ENCODE measurements at regions not wholly inside any gene's neighbourhood (a gene's known extent, or its start where the extent isn't known, plus 50 kb on each side); places are given as distances from the start of the nearest gene placed in this dataset.

DNA sequence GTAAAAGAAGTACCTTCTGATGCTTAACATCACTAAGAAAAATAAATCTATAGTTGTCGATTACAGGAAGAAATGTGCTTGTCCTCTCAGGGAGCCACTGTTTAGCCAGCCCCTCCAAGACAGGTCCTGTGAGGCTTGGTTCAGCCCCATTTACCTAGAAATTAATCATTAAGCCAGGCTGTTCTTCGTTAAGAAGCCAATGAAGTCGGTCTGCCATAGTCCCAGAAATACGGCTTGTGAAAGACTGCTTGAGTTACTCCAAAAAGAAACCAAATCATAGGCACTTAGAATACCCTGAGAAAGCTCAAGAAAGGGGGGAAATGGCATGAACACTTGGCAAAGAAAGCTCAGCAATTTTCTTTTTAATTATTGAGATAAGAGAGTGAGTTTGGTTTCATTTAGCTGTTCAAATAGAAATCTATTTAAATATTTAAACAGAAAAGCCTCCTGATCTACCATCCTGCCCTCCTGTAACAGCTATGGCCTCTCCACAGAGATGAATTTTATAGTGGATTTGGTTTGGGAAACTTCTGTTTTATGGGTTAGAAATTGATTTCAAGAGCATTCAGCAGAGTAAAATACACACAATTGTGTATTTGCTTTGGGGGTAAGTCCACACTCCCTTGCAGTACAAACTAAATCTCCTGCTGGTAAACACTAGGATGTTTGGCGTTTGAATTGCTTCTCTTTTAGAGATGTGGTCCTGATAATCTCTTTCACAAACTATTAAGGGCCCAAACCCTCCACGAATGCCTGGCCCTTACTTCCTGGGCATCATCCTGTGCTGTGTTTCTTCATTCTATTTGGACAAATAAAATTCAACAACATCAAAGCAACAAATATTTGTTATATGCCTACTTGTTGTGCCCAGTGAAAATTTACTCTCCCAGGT, 234.4 kb downstream of the SEC23A start:
- TF ChIP-seq, protein P1, sequence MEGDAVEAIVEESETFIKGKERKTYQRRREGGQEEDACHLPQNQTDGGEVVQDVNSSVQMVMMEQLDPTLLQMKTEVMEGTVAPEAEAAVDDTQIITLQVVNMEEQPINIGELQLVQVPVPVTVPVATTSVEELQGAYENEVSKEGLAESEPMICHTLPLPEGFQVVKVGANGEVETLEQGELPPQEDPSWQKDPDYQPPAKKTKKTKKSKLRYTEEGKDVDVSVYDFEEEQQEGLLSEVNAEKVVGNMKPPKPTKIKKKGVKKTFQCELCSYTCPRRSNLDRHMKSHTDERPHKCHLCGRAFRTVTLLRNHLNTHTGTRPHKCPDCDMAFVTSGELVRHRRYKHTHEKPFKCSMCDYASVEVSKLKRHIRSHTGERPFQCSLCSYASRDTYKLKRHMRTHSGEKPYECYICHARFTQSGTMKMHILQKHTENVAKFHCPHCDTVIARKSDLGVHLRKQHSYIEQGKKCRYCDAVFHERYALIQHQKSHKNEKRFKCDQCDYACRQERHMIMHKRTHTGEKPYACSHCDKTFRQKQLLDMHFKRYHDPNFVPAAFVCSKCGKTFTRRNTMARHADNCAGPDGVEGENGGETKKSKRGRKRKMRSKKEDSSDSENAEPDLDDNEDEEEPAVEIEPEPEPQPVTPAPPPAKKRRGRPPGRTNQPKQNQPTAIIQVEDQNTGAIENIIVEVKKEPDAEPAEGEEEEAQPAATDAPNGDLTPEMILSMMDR (conservative IDR thresholded peaks at IDR 0.05; ENCODE audit: low read depth, low read length): no peak
- H3K4me3 ChIP-seq (ENCODE audit: low read depth, low read length): peak overlapping the region; percentile 6
- DNase-seq (ENCODE audit: low read depth): peak; percentile 25

DNA sequence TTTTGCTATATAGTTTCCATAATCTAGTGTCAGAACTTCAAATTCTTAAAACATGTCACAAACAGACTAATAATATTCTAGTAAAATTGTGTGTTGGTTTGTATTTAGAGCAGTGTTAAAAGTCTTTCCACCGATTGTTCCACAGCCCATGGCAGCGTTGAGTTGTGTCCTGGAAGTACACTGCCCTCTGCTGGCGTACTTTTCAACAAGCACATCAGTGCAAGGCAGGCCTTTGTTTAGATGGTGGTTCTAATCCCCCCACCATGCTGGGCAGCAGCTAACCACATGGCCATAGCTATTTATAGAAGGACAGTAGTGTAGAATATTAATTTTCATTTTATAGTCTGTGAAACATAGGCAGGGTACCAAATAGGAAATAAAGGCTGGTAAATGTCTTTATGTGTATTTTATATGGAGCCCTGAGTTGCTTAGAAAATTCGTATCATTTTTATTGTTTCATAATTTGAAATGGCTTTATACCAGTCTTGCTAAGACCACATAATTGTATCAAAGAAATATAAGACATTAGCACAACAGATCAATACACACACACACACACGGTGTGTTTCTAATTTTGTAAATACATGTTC, 235.4 kb downstream of the SEC23A start:
- peak; percentile 36 for DNase-seq (ENCODE audit: low read depth)
- TF ChIP-seq, protein P1 (conservative IDR thresholded peaks at IDR 0.05; ENCODE audit: low read depth, low read length): peak; percentile 93
- no peak overlapping the region for H3K4me3 ChIP-seq (ENCODE audit: low read depth, low read length)

DNA sequence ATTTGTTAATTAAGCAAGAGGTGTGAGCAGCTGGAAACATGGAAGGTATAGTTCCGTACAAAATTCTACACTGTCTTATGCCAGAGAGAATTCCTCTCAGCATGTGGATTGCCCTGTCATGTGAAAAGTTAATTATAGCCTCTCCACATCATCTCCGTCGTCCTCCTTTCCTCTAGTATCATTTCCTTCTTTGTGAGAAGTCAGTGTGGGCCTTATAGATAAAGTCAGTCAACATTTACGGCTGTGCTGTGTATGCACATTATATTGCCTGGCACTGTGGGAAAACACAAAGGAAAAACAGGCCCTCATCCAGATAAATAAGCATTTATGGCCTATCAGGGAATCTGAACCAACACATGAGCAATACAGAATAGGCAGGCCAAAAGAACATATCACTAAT, 236.6 kb downstream of the SEC23A start:
- H3K4me3 ChIP-seq (ENCODE audit: low read depth, low read length): no peak overlapping the region
- DNase-seq (ENCODE audit: low read depth): no peak
- TF ChIP-seq, protein P1 (conservative IDR thresholded peaks at IDR 0.05; ENCODE audit: low read depth, low read length): no peak

DNA sequence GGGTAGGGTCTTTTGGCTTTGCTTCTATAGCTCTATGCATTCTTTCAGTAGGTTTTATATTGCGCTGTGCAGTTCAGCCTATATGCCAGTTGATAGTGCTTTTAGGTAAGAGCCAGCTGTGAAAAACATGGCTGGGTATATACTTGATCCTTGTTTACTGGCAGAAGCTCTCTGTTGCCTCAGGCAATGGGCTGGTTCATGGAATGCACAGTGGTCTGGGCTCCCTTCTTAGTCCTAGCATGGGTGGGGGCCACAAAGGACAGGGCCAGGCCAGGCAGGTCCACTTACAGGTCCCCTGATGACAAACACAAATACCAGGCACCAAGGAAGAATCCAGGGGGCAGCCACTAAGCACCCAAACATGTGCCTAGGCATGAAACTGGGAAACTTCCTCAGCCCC, 240.7 kb downstream of the SEC23A start:
- DNase-seq (ENCODE audit: low read depth): no peak
- TF ChIP-seq, protein P1 (conservative IDR thresholded peaks at IDR 0.05; ENCODE audit: low read depth, low read length): no peak
- no peak overlapping the region for H3K4me3 ChIP-seq (ENCODE audit: low read depth, low read length)

DNA sequence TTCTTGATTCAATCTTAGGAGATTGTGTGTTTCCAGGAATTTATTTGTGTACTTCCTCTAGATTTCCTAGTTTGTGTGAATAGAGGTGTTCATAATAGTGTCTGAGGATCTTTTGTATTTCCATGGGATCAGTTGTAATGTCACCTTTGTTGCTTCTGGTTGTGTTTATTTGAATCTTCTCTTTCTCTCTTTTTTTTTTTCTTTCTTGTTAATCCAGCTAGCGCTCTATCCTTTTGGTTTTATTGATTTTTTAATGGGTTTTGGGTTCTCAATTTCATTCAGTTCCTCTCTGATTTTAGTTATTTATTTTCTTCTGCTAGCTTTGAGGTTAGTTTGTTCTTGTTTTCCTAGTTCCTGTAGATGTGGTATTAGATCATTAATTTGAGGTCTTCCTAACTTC, 242.5 kb downstream of the SEC23A start:
- TF ChIP-seq, protein P1 (conservative IDR thresholded peaks at IDR 0.05; ENCODE audit: low read depth, low read length): no peak
- H3K4me3 ChIP-seq (ENCODE audit: low read depth, low read length): no peak overlapping the region
- DNase-seq (ENCODE audit: low read depth): no peak

DNA sequence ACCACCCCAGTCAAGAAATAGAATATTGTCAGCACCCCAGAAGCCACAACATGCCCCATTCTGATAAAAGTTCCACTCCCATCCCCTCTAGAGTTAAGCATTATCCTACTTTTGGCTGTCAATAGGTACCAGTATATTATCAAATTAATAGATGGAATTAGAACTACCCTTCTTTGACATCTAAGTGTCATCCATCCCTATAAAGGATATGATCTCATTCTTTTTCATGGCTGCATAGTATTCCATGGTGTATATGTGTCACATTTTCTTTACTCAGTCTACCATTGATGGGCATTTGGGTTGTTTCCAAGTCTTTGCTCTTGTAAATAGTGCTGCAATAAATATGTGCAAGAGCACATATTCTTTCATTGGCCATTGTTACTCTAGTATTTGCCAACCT, 246.2 kb downstream of the SEC23A start:
- TF ChIP-seq, protein P1 (conservative IDR thresholded peaks at IDR 0.05; ENCODE audit: low read depth, low read length): no peak
- no peak for DNase-seq (ENCODE audit: low read depth)
- H3K4me3 ChIP-seq (ENCODE audit: low read depth, low read length): no peak overlapping the region

All from epithelial cell of proximal tubule (primary cell).